KMS-11 (cell line): ENCODE measurements at regions not wholly inside any gene's neighbourhood (a gene's known extent, or its start where the extent isn't known, plus 50 kb on each side); places are given as distances from the start of the nearest gene placed in this dataset.

Source experiments
- H2AFZ ChIP-seq: fragments of 200-600 bp; sonication (generic); 2 replicates; pipeline ENCODE4 v1.6.1; 2016; ENCODE audit warnings: antibody characterized with exemption, mixed run types, low read depth
- H3K27ac ChIP-seq: fragments of 200-600 bp; sonication (generic); 2 replicates; pipeline ENCODE4 v1.6.1; 2016; ENCODE audit warnings: mild to moderate bottlenecking, mixed run types
- H3K27me3 ChIP-seq: fragments of 200-600 bp; sonication (generic); 2 replicates; pipeline ENCODE4 v1.6.1; 2017; ENCODE audit warnings: mild to moderate bottlenecking, low read depth, mixed run types, moderate library complexity; ENCODE audit not compliant: insufficient read depth
- H3K36me3 ChIP-seq: fragments of 200-600 bp; sonication (generic); 2 replicates; pipeline ENCODE4 v1.6.1; 2017; ENCODE audit warnings: mild to moderate bottlenecking, mixed run types; ENCODE audit not compliant: insufficient read depth
- H3K4me1 ChIP-seq: fragments of 200-600 bp; sonication (generic); 2 replicates; pipeline ENCODE4 v1.6.1; 2016; ENCODE audit warnings: mild to moderate bottlenecking, low read depth, mixed run types; ENCODE audit not compliant: poor library complexity, severe bottlenecking
- H3K4me2 ChIP-seq: fragments of 200-600 bp; sonication (generic); 2 replicates; pipeline ENCODE4 v1.7.0; 2016; ENCODE audit warnings: mild to moderate bottlenecking, mixed run types
- H3K4me3 ChIP-seq: fragments of 200-600 bp; sonication (generic); IDR thresholded peaks from 2 replicates; pipeline ENCODE4 v1.6.1; 2017; ENCODE audit warnings: low read depth, low read length, mixed read lengths; ENCODE audit not compliant: insufficient read depth
- H3K79me2 ChIP-seq: fragments of 200-600 bp; sonication (generic); 2 replicates; pipeline ENCODE4 v1.6.1; 2016; ENCODE audit warnings: low read depth, mixed run types; ENCODE audit not compliant: insufficient read depth
- H3K9ac ChIP-seq: fragments of 200-600 bp; sonication (generic); 2 replicates; pipeline ENCODE4 v1.6.1; 2016; ENCODE audit warnings: mild to moderate bottlenecking, mixed run types
- H4K20me1 ChIP-seq: fragments of 200-600 bp; sonication (generic); 2 replicates; pipeline ENCODE4 v1.6.1; 2016; ENCODE audit warnings: mild to moderate bottlenecking, mixed run types; ENCODE audit not compliant: insufficient read depth
- TF ChIP-seq, protein P1 (sequence below): fragments of 200-600 bp; sonication (generic); conservative IDR thresholded peaks from 2 replicates; pipeline ENCODE4 v1.6.1; 2017; ENCODE audit warnings: low read depth, mild to moderate bottlenecking, antibody characterized with exemption, low read length, moderate library complexity, mixed read lengths

- Histone ChIP-seq H3K4me2 (no peak overlapping the region), H3K4me3 (no peak overlapping the region), H3K79me2 (no peaks in the 10 kb centered on the region), H2AFZ (no peak overlapping the region), H3K27me3 (no peaks in the 10 kb centered on the region), H3K4me1 (no peaks in the 10 kb centered on the region), H4K20me1 (no peaks in the 10 kb centered on the region), H3K27ac (no peak overlapping the region), H3K36me3 (no peaks in the 10 kb centered on the region), H3K9ac (no peak overlapping the region)
- TF ChIP-seq, protein P1, sequence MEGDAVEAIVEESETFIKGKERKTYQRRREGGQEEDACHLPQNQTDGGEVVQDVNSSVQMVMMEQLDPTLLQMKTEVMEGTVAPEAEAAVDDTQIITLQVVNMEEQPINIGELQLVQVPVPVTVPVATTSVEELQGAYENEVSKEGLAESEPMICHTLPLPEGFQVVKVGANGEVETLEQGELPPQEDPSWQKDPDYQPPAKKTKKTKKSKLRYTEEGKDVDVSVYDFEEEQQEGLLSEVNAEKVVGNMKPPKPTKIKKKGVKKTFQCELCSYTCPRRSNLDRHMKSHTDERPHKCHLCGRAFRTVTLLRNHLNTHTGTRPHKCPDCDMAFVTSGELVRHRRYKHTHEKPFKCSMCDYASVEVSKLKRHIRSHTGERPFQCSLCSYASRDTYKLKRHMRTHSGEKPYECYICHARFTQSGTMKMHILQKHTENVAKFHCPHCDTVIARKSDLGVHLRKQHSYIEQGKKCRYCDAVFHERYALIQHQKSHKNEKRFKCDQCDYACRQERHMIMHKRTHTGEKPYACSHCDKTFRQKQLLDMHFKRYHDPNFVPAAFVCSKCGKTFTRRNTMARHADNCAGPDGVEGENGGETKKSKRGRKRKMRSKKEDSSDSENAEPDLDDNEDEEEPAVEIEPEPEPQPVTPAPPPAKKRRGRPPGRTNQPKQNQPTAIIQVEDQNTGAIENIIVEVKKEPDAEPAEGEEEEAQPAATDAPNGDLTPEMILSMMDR, result no peak
Measured at GRCh38 chr2:59077026-59077725, 836.1 kb upstream of the FANCL start.

DNA sequence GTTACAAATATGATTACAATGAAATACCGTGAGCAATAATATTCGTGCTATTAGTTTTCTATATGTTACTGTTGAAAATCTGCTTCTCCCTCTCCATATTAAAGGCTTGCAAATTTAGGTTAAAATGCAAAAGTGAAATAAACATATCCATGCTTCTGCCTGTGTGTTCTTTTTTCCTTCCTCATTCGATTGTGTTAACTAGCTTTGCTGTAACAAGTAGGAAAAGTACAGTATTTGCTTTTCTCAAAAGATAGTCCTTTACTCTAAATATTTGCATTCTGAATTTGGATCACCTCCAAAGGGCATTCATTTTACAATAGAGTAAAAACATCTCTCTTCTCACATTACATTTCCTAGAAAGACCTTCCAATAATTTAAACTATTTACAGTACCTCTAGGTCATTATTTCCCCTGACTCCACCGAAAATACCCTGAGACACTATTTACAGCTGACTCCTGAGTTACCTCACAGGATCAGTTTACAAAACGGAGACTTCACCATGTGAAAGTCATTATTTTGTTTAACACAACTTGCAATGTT lies 835.0 kb upstream of the FANCL start:
- H3K27me3 ChIP-seq, result no peaks in the 10 kb centered on the region
- H3K36me3 ChIP-seq, result no peaks in the 10 kb centered on the region
- TF ChIP-seq, protein P1, result no peak

GRCh38 chr2:59074071-59074470 lies 832.9 kb upstream of the FANCL start:
- H3K4me3 ChIP-seq, result no peak overlapping the region

More for the DNA sequence above, 835.0 kb upstream of the FANCL start:
- Histone ChIP-seq H3K27ac (no peak overlapping the region), H3K79me2 (no peaks in the 10 kb centered on the region), H2AFZ (no peak overlapping the region), H3K4me3 (no peak overlapping the region), H3K4me2 (no peak overlapping the region), H3K9ac (no peak overlapping the region), H4K20me1 (no peaks in the 10 kb centered on the region), H3K4me1 (no peaks in the 10 kb centered on the region)

DNA sequence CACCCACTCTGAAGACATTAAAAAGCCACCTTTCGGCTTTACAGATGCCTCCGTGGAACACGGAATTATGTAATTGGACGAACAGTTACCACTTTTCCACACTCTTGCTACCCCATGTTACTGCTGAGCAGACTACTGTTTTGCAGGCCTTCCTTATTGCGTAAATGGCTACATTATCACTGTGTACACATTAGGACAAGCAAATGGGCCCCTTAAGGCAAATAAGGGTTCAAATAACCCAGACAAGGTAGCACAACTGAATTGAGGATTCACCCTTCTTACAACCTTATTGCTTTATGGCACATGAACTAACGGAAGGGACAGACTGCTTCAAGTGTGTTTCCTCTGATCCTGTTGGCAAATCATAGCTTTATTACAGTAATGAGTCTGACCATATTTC lies 832.2 kb upstream of the FANCL start:
- no peak overlapping the region for H3K4me2 ChIP-seq
- no peaks in the 10 kb centered on the region for H3K27me3 ChIP-seq
- TF ChIP-seq, protein P1, result no peak

More at GRCh38 chr2:59074071-59074470, 832.9 kb upstream of the FANCL start:
- no peaks in the 10 kb centered on the region for H3K36me3 ChIP-seq
- no peaks in the 10 kb centered on the region for H3K79me2 ChIP-seq
- no peaks in the 10 kb centered on the region for H3K4me1 ChIP-seq
- no peak overlapping the region for H3K4me2 ChIP-seq
- TF ChIP-seq, protein P1, result no peak
- H3K27me3 ChIP-seq, result no peaks in the 10 kb centered on the region
- no peaks in the 10 kb centered on the region for H4K20me1 ChIP-seq
- no peak overlapping the region for H3K9ac ChIP-seq
- no peak overlapping the region for H3K27ac ChIP-seq
- no peak overlapping the region for H2AFZ ChIP-seq

More for the DNA sequence above, 832.2 kb upstream of the FANCL start:
- Histone ChIP-seq H2AFZ (no peak overlapping the region), H3K4me1 (no peaks in the 10 kb centered on the region), H3K36me3 (no peaks in the 10 kb centered on the region), H3K27ac (no peak overlapping the region), H4K20me1 (no peaks in the 10 kb centered on the region), H3K79me2 (no peaks in the 10 kb centered on the region), H3K4me3 (no peak overlapping the region), H3K9ac (no peak overlapping the region)
